ENCODE measurements at regions not wholly inside any gene's neighbourhood (a gene's known extent, or its start where the extent isn't known, plus 50 kb on each side); places are given as distances from the start of the nearest gene placed in this dataset.
A peak's percentile ranks its signal among the peaks of the same experiment; 100 is the strongest.
"Not testable (repeated sequence)": the region's sequence is repeated elsewhere in the genome, so short reads cannot be mapped to it uniquely, and the experiment has no call there.

DNA sequence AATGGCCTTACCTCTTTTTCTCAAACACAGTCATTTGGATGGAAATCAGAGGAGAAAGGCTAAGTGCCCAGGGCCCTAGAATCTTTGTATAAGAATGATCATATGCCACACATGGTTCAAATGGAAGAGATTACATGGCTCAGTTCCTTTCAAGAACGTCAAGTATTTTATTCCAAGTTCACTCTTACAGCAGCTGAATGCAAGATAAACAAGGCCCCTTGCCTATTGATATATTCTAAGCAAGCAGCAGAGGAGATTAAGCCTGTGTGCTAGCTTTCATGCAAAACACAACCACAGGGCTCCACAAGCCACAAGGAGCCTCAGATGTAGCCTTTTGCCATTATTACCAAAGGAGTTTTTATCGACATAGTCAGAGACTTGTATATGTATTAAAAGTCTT, 55.3 kb upstream of the SLCO6A1 start:
- no peak for DNase-seq

DNA sequence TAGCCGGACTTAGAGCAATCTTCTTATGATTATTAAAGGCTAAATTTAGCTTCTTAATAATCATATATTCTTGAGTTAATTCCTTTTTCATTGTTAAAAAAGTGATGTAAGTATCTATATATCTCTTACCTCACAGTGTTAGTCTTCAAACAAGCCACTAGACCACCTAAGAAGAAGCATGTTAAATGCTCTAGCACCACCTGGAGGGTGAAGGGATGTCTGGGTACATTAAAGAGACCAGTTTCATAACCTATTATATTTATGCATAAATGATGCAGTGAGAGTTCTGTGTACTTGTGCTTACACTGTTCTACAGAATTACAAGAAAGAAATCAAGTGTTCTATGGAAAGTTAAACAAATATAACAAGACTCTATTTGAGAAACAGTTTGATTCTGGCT, 55.9 kb upstream of the SLCO6A1 start:
- DNase-seq, result peak; percentile 45

DNA sequence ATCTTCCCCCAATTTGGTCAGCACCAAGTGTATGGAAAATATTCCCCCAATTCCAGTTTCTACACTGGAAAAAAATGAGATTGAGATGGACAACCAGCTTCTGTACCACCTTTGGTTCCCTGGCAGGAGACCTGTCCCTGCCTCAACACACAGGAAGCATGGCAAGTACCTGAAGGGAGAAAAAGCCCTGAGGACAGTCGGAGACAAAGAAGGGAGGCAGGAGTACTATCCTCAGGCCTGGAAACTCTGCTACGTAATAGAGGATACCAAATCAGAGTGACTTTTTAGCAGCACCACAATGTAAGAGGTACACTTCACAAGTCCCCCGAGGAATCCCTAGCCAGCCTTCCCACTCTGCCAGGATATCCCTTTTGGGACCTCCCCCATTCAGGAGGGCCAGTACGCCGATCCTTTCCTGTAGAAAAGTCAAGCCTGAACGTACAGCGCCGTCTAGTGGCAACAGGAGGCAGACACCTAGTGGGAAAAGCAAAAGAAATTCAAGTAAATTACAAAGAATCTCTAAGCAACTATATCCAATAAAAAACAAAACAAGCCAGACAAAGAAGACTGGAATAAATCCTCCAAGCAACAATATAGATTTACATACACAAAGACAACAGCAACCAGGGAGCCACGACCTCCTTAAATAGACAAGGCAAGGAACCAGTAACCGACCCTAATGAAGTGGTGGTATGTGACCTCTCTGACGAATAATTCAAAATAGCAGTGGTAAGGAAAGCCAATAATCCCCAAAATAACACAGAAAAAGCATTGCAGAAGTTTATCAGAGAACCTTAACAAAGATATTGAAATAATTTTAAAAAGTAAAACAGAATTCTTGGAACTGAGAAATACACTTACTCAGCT, 63.3 kb upstream of the SLCO6A1 start:
- peak; percentile 33 for DNase-seq

DNA sequence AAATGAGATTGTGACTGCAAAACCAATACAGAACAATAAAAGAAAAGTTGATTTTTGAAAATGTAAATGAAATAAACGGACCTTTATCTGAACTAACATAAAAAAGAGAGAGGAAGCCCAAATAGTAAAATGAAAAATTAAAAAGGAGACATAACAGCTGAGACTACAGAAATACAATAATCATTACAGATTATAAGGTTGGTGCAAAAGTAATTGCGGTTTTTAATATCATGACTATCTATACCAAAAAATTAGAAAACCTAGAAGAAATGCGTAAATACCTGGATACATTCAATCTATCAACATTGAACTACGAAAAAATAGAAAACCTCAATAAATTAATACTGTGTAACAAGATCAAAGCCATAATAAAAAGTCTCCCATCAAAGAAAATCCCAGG, 71.9 kb upstream of the SLCO6A1 start:
- no peak for DNase-seq

DNA sequence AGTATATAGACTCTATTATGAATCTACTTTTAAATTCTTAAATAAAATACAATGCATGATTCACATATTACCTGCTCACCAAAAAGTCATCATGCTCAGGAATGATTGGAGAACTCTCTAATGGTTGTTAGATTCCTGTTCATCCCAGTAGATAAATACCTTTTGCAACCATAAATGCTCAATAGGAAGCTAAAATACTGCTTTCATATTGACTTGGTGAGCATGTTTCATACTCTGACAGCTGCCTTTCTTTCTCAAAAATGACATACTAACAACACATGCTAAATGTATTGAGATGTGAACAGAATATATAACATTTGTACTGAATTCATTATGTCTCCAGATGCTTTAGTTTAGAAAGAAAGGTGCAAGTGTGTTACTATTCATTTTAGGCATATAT, 79.6 kb upstream of the SLCO6A1 start:
- DNase-seq, result no peak

DNA sequence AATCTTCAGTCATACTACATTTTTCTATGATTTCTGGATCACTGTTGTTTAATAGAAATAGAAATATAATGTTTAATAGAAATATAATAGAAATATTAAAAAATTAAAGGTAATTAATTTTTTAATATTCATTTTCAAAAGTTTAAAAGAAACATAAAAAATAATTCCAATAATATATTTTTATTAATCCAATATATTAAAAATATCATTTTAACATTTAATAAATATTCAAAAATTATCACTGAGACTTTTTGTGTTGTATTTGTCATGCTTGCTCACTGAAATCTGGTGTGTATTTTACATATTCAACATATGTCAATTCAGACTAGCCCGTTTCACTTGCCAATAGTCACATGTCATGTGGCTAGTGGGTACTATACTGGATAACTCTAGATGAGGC, 80.6 kb upstream of the SLCO6A1 start:
- no peak for DNase-seq

DNA sequence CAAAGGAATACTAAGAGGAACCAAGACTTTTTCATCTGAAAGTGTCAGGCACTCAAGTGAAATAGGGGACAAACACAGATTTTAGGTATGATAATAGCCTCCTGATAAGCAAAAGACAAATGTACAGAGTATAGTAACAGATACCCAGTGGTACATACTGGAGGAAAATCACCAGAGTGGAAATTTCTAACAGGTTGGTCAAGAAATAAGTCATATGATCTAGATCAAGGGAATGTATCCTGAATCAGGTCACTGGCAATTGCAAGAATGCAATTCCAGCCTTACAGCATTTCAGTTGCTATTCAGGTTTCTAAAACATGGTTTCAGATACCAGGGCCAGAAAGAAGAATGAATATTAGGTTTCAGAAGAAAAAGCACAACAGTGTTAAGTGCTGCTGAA, 82.2 kb upstream of the SLCO6A1 start:
- DNase-seq, result no peak

DNA sequence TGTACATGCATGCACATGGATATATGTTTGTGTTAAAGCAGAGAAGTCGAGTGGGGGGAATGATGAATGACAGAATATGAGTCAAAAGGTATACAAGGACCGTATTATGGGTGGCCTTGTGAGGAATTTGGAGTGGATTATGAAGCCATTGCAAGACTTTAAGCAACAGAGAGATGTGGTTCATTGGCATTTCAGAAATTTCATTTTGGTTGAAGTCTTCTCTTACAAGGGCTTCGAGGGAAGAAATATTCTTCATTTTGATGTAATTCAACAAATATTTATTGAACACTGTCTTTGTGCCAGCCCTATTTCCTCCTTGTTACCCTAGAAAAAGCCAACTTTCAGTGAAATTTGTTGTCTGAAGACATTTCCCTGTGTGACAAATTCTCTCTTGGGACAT, 83.9 kb upstream of the SLCO6A1 start:
- no peak for DNase-seq

DNA sequence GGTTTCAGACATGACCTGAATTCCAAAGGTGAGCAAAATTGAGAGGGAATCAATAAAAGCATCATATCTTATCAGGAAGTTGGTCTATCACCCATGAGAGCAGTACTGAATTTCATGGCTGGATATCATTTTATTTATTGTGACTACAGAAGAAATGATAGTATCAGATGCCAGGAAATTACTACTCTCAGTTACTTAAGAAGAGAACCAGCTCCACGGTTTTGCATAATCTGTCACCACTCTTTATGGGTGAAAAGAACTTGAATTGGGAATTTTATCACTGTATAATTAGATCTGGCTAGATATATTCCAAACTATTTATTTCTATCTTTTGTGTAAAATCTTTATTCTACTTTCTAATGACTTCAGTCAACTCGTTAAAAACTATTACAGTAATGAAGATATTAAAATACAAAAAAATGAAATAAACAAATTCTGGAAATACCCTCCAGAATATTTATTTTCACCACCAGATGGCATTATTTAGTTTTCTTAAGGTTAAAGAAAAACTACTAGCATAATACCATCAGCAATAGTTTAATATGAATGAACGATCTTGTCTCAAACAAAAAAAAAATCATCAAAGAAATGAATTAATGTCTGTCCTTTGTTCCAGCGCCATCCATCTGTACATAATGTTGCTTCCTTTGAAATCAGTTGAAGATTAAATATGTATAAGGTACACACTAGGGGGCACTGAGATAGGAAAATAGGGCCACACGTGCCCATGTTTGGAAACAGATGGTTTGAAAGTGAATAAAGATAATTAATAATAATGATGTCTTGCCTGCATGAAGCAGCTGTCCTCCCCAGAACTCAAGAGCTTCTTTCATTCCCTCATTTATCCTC, 84.7 kb upstream of the SLCO6A1 start:
- DNase-seq, result peak; percentile 46

DNA sequence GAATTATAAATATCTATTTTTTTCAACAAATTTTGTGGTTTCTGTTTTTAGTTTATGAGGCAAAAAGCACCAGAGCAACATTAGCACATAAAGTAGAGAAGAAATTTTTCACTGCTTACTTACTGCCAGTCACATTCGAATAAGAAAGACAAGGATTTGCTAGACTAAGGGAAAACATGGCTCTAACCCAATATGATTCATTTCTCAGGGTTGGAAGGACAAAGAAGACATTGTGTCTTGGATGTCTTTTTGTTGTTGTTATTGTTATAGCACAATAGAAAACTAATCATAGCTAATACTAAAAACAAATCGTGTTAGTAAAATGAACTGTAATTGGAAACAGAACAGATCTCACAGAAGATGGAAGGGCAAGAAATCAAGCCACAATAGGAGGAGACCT, 90.9 kb upstream of the SLCO6A1 start:
- no peak for DNase-seq

DNA sequence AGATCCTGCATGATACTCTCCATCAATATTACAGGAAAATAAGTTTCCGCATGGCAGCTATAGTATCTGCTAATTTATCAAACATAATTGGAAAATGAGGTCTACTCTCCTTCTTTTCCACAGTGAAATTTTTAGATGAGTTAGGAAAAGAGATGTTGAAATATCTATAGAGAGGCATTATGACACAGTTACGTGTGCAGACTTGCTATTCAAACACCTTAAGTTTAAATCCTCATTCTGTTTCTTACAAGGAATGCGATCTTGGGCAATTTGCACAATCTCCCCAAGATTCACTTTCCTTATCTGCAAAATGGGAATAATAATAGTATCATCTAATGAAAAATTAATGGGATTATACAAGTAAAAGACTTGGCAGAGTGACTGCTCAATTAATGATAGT, 91.7 kb upstream of the SLCO6A1 start:
- no peak for DNase-seq

DNA sequence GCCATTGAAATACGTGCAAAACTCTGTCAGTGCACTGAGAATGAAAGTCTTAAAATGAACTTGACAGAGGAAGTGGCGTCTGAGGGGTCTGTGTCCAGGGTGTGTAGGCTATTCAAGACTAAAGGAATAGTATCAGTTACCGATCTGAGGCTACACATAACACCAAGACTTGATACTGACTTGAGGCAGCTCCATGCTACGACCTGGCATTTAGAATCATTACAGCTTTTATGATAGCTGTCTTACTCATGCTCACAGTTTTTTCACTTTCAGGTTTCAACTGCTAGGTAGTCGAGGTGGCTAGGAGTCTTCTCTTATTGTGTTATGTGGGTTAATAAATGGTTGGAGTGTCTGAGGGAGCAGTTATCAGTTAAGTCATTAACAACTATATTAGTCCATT, 92.8 kb upstream of the SLCO6A1 start:
- no peak for DNase-seq

DNA sequence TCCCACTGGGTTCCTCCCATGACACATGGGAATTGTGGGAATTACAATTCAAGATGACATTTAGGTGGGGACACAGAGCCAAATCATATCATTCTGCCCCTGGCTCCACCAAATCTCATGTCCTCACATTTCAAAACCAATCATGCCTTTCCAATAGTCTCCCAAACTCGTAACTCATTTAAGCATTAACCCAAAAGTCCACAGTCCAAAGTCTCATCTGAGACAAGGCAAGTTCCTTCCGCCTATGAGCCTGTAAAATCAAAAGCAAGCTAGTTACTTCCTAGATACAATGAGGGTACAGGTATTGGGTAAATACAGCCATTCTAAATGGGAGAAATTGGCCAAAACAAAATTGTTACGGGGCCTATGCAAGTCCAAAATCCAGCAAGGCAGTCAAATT, 93.8 kb upstream of the SLCO6A1 start:
- DNase-seq, result not testable (repeated sequence)

DNA sequence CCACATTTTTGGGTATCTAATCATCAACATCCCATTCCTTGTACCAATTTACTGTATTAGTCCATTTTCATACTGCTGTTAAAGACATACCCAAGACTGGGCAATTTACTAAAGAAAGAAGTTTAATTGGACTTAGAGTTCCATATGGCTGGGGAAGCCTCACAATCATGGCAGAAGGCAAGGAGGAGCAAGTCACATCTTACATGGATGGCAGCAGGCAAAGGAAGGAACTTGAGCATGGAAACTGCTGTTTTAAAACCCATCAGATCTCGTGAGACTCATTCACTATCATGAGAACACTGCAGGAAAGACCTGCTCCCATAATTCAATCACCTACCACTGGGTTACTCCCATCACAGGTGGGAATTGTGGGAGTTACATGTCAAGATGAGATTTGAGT, 95.4 kb upstream of the SLCO6A1 start:
- DNase-seq, result no peak

DNA sequence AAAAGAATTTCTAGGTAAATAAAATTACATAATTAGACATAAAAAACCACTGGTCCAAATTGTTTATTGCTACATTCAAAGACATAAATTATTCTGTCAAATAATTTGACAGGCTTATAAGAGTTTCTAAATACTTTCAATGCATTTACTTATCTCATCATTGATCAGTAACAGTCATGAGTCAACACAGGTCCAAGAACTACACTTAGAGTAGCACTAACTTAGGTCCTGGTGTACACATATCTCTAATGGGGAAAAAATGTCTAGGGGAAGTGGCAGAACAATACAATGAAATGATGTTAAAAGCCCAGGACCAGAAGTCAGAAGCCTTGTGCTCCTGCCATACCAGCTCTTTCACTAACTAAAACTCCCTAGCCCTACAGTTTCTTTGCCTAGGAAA, 96.5 kb upstream of the SLCO6A1 start:
- no peak for DNase-seq

DNA sequence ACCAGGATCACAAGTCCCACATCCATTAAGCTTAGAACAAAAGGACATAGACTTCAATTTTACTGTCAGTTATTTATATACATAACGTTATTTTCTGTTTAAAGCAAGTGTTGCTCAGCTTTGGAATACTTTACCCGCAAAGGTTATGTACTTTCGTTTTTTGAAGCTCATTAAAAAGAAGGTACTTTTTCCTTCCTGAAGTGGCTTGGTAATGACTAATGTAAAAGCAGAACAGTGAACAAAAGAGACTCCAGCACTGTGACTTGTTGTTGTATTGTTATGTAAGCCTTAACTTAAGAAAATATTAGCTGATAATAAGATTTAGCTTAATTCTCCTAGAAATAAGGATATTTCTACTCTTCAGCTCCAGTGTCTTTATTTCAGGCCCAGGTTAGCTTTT, 97.3 kb upstream of the SLCO6A1 start:
- DNase-seq, result no peak

DNA sequence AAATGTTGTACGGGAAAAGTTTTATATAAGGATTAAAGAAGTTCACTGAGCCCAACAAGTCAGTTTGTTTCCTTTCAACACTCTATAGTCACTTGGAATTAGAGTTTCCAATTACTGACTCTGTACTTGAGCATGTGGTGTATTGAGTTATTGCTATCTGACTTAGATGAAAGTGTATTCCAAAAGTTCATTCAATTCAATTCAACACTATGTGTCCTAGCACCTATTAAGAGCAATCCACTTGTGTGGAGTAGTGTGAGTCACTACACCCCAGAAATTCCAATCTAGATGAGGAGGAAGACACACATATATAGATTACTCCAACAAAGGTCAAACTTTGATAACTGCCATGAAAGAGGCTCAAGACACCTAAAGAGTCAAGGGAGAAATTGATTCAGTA, 98.2 kb upstream of the SLCO6A1 start:
- DNase-seq, result no peak

DNA sequence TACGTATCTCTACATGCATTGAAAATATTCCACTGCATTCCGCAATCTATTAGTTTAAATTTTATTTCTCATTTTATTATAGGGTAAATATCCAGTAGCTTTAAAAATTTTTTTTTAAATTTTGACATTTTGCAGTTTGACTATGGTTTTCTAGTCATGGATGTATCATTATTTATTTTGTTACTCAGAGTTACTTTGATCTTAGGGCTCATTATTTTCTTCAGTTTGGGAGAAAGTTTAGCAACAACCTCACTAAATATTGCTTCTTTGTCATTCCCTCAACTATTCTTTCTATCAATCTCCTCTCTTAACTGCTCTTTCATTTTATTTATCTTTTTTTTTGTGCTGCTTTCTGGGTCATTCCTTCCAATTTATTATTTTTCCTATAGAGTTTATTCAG, 100.5 kb upstream of the SLCO6A1 start:
- DNase-seq, result no peak

DNA sequence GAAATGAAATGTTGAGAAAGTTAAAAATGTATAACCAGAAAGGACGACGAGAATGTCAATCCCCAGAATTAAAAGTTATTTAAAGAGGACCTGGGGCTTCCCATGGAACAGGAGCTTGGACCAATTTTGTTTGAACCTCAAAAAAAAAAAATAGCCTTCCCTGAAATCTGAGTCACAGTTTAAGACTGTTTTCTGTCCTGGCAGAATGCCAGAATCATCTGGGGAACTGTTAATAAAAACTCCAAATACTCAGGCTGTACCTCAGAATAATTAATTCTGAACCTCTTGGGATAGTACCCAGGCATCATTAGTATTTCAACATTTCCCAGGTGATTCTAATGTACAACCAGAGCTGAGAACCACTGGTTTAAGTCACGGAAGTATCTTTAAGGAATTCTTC, 102.2 kb upstream of the SLCO6A1 start:
- no peak for DNase-seq

DNA sequence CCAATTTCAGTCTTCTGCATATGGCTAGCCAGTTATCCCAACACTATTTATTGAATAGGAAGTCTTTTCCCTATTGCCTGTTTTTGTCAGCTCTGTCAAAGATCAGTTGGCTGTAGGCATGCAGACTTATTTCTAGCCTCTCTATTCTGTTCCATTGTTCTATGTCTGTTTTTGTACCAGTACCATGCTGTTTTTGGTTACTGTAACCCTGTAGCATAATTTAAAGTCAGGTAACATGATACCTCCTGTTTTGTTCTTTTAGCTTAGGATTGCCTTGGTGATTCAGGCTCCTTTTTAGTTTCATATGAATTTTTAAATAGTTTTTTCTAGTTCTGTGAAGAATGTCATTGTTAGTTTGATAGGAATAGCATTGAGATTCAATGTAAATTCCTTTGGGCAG, 104.9 kb upstream of the SLCO6A1 start:
- no peak for DNase-seq

DNA sequence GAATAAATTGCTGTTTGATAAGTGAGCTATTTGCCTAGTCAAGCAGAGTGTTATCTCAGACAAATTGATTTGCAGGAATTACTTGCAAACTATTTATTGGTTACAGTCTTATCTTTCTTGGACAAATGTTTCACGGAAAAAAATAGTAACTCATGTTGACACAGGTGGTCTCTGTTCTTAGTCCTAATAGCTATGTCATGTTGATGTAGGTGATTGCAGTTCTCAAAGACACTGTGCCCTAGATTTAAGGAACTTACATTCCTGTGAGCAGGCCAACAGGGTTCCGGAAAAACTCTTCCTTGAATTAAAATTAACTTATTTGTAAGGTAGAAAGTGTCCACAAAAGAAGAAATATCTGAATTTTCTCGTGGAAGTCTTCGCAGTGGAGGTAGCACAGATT, 109.6 kb upstream of the SLCO6A1 start:
- no peak for DNase-seq

DNA sequence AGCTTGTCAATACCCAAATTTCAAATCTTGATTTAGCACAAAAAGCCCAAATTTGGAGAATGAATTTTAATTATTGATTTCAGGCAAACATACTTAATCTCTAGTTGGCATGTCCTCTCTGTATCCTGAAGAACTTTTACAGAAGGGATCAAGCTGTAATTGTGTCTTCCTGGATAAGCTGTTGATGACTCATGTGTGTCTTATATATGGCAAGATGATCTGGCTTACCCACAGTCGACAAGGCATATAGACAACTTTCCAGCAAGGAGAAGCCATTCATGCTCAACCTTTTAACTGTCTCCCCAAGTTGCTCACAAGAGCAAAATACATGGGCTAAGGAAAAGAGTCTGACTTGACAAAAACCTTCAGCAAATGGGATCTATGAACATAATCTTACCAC, 112.5 kb upstream of the SLCO6A1 start:
- no peak for DNase-seq

DNA sequence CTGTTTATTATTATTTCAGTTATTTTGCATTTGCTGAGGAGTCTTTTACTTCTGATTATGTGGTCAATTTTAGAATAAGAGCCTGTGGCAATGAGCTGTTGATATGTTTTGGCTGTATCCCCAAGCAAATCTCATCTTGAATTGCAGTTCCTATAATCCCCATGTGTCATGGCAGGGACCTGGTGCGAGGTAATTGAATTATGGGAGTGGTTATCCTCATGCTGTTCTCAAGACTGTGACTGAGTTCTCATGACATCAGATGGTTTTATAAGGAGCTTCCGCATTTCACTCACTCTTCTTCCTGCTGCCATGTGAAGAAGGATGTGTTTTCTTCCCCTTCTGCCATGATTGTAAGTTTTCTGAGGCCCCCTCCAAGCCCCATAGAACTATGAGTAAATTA, 114.9 kb upstream of the SLCO6A1 start:
- no peak for DNase-seq

Measured in COR-L47 (cell line).